Vagina (tissue), 2 donors: ENCODE measurements at regions not wholly inside any gene's neighbourhood (a gene's known extent, or its start where the extent isn't known, plus 50 kb on each side); places are given as distances from the start of the nearest gene placed in this dataset.

Source experiments
- DNase-seq, 2 donors: peaks; one replicate each; pipeline ENCODE4 v3.0.0-alpha.2; 2017; ENCODE audit errors: extremely low spot score in 2 of 2
- H3K27ac ChIP-seq: fragments of 200-600 bp; sonication (generic); one replicate; pipeline ENCODE4 v1.5.1; 2019
- H3K27me3 ChIP-seq: fragments of 200-600 bp; sonication (generic); one replicate; pipeline ENCODE4 v1.5.1; 2019
- H3K36me3 ChIP-seq, 2 donors: fragments of 200-600 bp; sonication (generic); one replicate each; pipeline ENCODE4 v1.5.1; 2017 to 2019
- H3K4me1 ChIP-seq: fragments of 200-600 bp; sonication (generic); one replicate; pipeline ENCODE4 v1.5.1; 2019
- H3K4me3 ChIP-seq, 2 donors: fragments of 200-600 bp; sonication (generic); 1 replicate in 1 of 2; 2 replicates in 1 of 2; pipeline ENCODE4 v1.5.1; 2016 to 2019
- H3K9me3 ChIP-seq: fragments of 200-600 bp; sonication (generic); one replicate; pipeline ENCODE4 v1.5.1; 2019
- POLR2A ChIP-seq, 2 donors: fragments of 450-650 bp; IDR thresholded peaks; one replicate each; pipeline ENCODE4 v1.6.1; 2017; ENCODE audit warnings: antibody characterized with exemption in 2 of 2, mild to moderate bottlenecking in 2 of 2, moderate library complexity in 2 of 2
- POLR2AphosphoS5 ChIP-seq, 2 donors: sonication (generic); formaldehyde crosslinking; IDR thresholded peaks; one replicate each; pipeline ENCODE4 v1.9.0; 2017; ENCODE audit warnings: antibody characterized with exemption in 2 of 2, mild to moderate bottlenecking in 2 of 2, low read depth in 1 of 2; ENCODE audit not compliant: insufficient read depth in 1 of 2
- intact Hi-C: fragments of 100-400 bp; cut with DNase I; formaldehyde crosslinking; loops from one replicate; pipeline ENCODE4 v1.15.1; 2023
- TF ChIP-seq, protein P1 (sequence below), 3 experiments: fragments of 450-650 bp in 2 of 3; fragments of 200-600 bp in 1 of 3; sonication (generic) in 1 of 3; IDR thresholded peaks; one replicate each; pipeline ENCODE4 v1.5.1; 2017 to 2019; ENCODE audit warnings: antibody characterized with exemption in 3 of 3, mild to moderate bottlenecking in 2 of 3, moderate library complexity in 2 of 3

- TF ChIP-seq, protein P1, sequence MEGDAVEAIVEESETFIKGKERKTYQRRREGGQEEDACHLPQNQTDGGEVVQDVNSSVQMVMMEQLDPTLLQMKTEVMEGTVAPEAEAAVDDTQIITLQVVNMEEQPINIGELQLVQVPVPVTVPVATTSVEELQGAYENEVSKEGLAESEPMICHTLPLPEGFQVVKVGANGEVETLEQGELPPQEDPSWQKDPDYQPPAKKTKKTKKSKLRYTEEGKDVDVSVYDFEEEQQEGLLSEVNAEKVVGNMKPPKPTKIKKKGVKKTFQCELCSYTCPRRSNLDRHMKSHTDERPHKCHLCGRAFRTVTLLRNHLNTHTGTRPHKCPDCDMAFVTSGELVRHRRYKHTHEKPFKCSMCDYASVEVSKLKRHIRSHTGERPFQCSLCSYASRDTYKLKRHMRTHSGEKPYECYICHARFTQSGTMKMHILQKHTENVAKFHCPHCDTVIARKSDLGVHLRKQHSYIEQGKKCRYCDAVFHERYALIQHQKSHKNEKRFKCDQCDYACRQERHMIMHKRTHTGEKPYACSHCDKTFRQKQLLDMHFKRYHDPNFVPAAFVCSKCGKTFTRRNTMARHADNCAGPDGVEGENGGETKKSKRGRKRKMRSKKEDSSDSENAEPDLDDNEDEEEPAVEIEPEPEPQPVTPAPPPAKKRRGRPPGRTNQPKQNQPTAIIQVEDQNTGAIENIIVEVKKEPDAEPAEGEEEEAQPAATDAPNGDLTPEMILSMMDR (IDR thresholded peaks at IDR 0.05): no peak
- TF ChIP-seq POLR2AphosphoS5 (IDR thresholded peaks at IDR 0.05; ENCODE audit: insufficient read depth in 1 of 2, low read depth in 1 of 2) (no peak), POLR2A (IDR thresholded peaks at IDR 0.05) (no peak)
- Histone ChIP-seq H3K27ac (no peak overlapping the region), H3K36me3 (no peaks in the 10 kb centered on the region), H3K4me1 (no peaks in the 10 kb centered on the region), H3K27me3 (no peaks in the 10 kb centered on the region), H3K9me3 (no peaks in the 10 kb centered on the region), H3K4me3 (no peak overlapping the region)
- DNase-seq: no peak
- intact Hi-C loops: no loop called here
Measured at GRCh38 chr18:55663891-55664290, 75.9 kb upstream of the TCF4 start.

GRCh38 chr18:55658598-55658997 is 70.6 kb upstream of the TCF4 start:
- no peak for TF ChIP-seq POLR2AphosphoS5 (IDR thresholded peaks at IDR 0.05; ENCODE audit: insufficient read depth in 1 of 2, low read depth in 1 of 2)
- TF ChIP-seq POLR2A (IDR thresholded peaks at IDR 0.05): no peak
- TF ChIP-seq, protein P1 (IDR thresholded peaks at IDR 0.05): no peak
- DNase-seq: no peak
- Histone ChIP-seq H3K36me3 (no peaks in the 10 kb centered on the region), H3K4me1 (no peaks in the 10 kb centered on the region), H3K9me3 (no peaks in the 10 kb centered on the region), H3K27me3 (no peaks in the 10 kb centered on the region), H3K27ac (no peak overlapping the region), H3K4me3 (no peak overlapping the region)
- intact Hi-C loops: no loop called here

GRCh38 chr18:55657572-55658331 is 69.8 kb upstream of the TCF4 start:
- TF ChIP-seq POLR2AphosphoS5 (IDR thresholded peaks at IDR 0.05; ENCODE audit: insufficient read depth in 1 of 2, low read depth in 1 of 2): no peak
- TF ChIP-seq POLR2A (IDR thresholded peaks at IDR 0.05): no peak
- TF ChIP-seq, protein P1 (IDR thresholded peaks at IDR 0.05): no peak
- H3K9me3 ChIP-seq: no peaks in the 10 kb centered on the region

DNA sequence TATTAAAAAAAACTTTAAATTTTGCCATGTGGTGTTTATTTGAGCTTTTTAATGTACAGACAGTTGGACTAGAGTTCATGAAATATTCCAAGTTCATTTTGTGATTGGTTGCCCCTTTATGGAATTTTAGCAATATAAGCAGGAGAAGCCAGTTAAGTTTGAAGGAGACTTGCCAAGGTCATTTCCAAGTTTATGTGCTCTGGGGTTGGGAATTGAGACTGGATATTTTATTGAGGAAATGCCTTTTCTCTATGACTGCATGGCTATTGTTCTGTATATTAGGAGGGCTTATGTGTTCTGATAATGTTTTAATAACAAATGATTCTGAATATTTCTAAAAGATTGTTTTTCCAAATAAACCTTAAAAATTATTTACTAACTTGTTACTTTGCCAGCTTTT is 67.0 kb upstream of the TCF4 start:
- Histone ChIP-seq H3K36me3 (no peaks in the 10 kb centered on the region), H3K27ac (no peak overlapping the region), H3K9me3 (no peaks in the 10 kb centered on the region), H3K4me3 (no peak overlapping the region), H3K27me3 (no peaks in the 10 kb centered on the region), H3K4me1 (no peaks in the 10 kb centered on the region)
- DNase-seq: no peak
- intact Hi-C loops: no loop called here
- TF ChIP-seq POLR2A (IDR thresholded peaks at IDR 0.05) (no peak), POLR2AphosphoS5 (IDR thresholded peaks at IDR 0.05; ENCODE audit: insufficient read depth in 1 of 2, low read depth in 1 of 2) (no peak)
- TF ChIP-seq, protein P1 (IDR thresholded peaks at IDR 0.05): no peak

More at GRCh38 chr18:55657572-55658331, 69.8 kb upstream of the TCF4 start:
- Histone ChIP-seq H3K4me3 (no peak overlapping the region), H3K36me3 (no peaks in the 10 kb centered on the region), H3K4me1 (no peaks in the 10 kb centered on the region), H3K27me3 (no peaks in the 10 kb centered on the region), H3K27ac (no peak overlapping the region)
- DNase-seq: no peak
- intact Hi-C loops: no loop called here

DNA sequence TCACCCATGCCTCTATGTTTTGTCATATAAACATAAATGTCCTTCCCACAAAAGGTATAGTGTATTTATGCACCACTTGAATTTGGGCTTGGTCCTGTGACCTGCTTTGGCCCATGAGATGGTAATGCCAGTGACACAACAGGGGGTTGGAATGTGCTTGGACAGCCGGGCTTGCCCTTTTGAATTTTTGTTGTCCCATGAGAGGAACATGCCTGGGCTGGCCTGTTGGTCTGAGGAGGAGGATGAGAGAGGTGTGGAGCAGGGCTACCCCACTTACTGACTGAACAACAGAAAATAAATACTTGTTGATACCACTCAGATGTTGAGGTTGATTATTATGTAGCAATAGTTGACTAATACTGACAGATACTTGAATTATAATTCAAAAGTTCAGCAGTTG is 63.2 kb upstream of the TCF4 start:
- TF ChIP-seq, protein P1 (IDR thresholded peaks at IDR 0.05): no peak
- TF ChIP-seq POLR2A (IDR thresholded peaks at IDR 0.05) (no peak), POLR2AphosphoS5 (IDR thresholded peaks at IDR 0.05; ENCODE audit: insufficient read depth in 1 of 2, low read depth in 1 of 2) (no peak)
- Histone ChIP-seq H3K4me3 (no peak overlapping the region), H3K27ac (no peak overlapping the region), H3K9me3 (no peaks in the 10 kb centered on the region), H3K36me3 (no peaks in the 10 kb centered on the region), H3K4me1 (no peaks in the 10 kb centered on the region), H3K27me3 (no peaks in the 10 kb centered on the region)
- intact Hi-C loops: no loop called here
- DNase-seq: no peak
